Loucy (cell line): ENCODE measurements at regions not wholly inside any gene's neighbourhood (a gene's known extent, or its start where the extent isn't known, plus 50 kb on each side); places are given as distances from the start of the nearest gene placed in this dataset.

Experiments
- CTCF ChIP-seq: fragments of 200-600 bp; sonication (generic); conservative IDR thresholded peaks from 2 replicates; pipeline ENCODE4 v1.5.1; 2014; ENCODE audit warnings: mild to moderate bottlenecking, antibody characterized with exemption, low read length
- EZH2phosphoT487 ChIP-seq: fragments of 200-600 bp; IDR thresholded peaks from 2 replicates; pipeline ENCODE4 v1.6.1; 2018; ENCODE audit warnings: antibody characterized with exemption, mild to moderate bottlenecking, moderate library complexity, borderline replicate concordance

GRCh38 chr5:61597684-61598083 is 265.6 kb downstream of the ZSWIM6 start:
- TF ChIP-seq EZH2phosphoT487, result no peak
- no peak for TF ChIP-seq CTCF
